OCI-LY7 (cell line): ENCODE measurements at regions not wholly inside any gene's neighbourhood (a gene's known extent, or its start where the extent isn't known, plus 50 kb on each side); places are given as distances from the start of the nearest gene placed in this dataset.

ENCODE experiments used
- CTCF ChIP-seq: fragments of 200-600 bp; sonication (generic); conservative IDR thresholded peaks from 2 replicates; pipeline ENCODE4 v1.5.1; 2014; ENCODE audit warnings: mild to moderate bottlenecking, antibody characterized with exemption, low read length, moderate library complexity, mixed read lengths
- EZH2phosphoT487 ChIP-seq: fragments of 200-600 bp; sonication (generic); IDR thresholded peaks from 2 replicates; pipeline ENCODE4 v1.6.1; 2018; ENCODE audit warnings: low read depth, borderline replicate concordance, mild to moderate bottlenecking, mixed run types, antibody characterized with exemption, low read length, moderate library complexity, mixed read lengths

GRCh38 chr3:117263745-117264144 is 554.2 kb downstream of the TUSC7 start:
- TF ChIP-seq CTCF, result no peak
- no peak for TF ChIP-seq EZH2phosphoT487
